HUES48 (cell line): ENCODE measurements at regions not wholly inside any gene's neighbourhood (a gene's known extent, or its start where the extent isn't known, plus 50 kb on each side); places are given as distances from the start of the nearest gene placed in this dataset.

Source experiments
- H3K27ac ChIP-seq: one replicate; pipeline ENCODE4 v1.7.0; 2013; ENCODE audit warnings: low read depth, low read length, inconsistent platforms
- H3K27me3 ChIP-seq: 2 replicates; pipeline ENCODE4 v1.6.1; 2013; ENCODE audit warnings: mild to moderate bottlenecking, low read length; ENCODE audit not compliant: control insufficient read depth, insufficient read depth
- H3K36me3 ChIP-seq: 2 replicates; pipeline ENCODE4 v1.6.1; 2013; ENCODE audit warnings: low read length; ENCODE audit not compliant: control insufficient read depth, insufficient read depth
- H3K4me1 ChIP-seq: 2 replicates; pipeline ENCODE4 v1.6.1; 2013; ENCODE audit warnings: mild to moderate bottlenecking, low read length; ENCODE audit not compliant: control insufficient read depth, insufficient read depth
- H3K4me3 ChIP-seq: 2 replicates; pipeline ENCODE4 v1.5.1; 2013; ENCODE audit warnings: mild to moderate bottlenecking, low read depth, low read length
- H3K9ac ChIP-seq: 2 replicates; pipeline ENCODE4 v1.6.1; 2013; ENCODE audit warnings: mild to moderate bottlenecking, low read depth, low read length, moderate library complexity
- H3K9me3 ChIP-seq: 2 replicates; pipeline ENCODE4 v1.6.1; 2013; ENCODE audit warnings: low read length; ENCODE audit not compliant: control insufficient read depth, insufficient read depth

GRCh38 chr22:44599500-44600140 is 101.6 kb upstream of the RTL6 start:
- Histone ChIP-seq H3K36me3 (no peaks in the 10 kb centered on the region), H3K27ac (no peak overlapping the region), H3K4me1 (peaks cover 7% of the 10 kb centered on the region; the same call in 1 of the 2 replicates), H3K4me3 (no peak overlapping the region), H3K9me3 (no peaks in the 10 kb centered on the region), H3K27me3 (no peaks in the 10 kb centered on the region), H3K9ac (no peak overlapping the region)

DNA sequence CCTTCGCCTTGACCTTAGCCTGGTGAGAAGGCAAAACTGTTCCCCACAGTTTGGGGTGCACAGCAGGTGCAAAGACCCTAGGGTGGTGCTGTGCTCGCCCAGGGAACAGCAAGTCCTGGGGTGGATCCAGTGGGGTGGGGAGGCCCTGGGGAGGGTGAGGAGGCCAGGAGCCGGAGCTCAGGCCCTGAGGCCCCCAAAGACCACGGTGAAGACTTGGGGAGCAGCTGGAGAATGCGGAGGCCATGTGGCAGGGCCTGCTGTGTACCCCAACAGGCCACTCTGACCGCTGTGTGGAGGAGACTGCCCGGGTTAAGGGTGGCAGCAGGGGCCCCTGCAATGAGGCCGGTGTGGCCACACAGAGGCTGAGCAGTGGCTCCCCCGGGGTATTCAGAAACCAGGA is 101.1 kb upstream of the RTL6 start:
- no peaks in the 10 kb centered on the region for H3K27me3 ChIP-seq
- H3K9me3 ChIP-seq = no peaks in the 10 kb centered on the region
- peaks cover 8% of the 10 kb centered on the region; the same call in 1 of the 2 replicates for H3K4me1 ChIP-seq
- no peaks in the 10 kb centered on the region for H3K36me3 ChIP-seq
- H3K4me3 ChIP-seq = no peak overlapping the region
- H3K27ac ChIP-seq = no peak overlapping the region
- no peak overlapping the region for H3K9ac ChIP-seq

GRCh38 chr22:44597616-44598015 is 99.6 kb upstream of the RTL6 start:
- H3K4me1 ChIP-seq = peaks cover 8% of the 10 kb centered on the region; the same call in 1 of the 2 replicates
- no peak overlapping the region for H3K9ac ChIP-seq
- H3K36me3 ChIP-seq = no peaks in the 10 kb centered on the region
- no peak overlapping the region for H3K4me3 ChIP-seq
- no peaks in the 10 kb centered on the region for H3K27me3 ChIP-seq
- H3K9me3 ChIP-seq = no peaks in the 10 kb centered on the region
- no peak overlapping the region for H3K27ac ChIP-seq

DNA sequence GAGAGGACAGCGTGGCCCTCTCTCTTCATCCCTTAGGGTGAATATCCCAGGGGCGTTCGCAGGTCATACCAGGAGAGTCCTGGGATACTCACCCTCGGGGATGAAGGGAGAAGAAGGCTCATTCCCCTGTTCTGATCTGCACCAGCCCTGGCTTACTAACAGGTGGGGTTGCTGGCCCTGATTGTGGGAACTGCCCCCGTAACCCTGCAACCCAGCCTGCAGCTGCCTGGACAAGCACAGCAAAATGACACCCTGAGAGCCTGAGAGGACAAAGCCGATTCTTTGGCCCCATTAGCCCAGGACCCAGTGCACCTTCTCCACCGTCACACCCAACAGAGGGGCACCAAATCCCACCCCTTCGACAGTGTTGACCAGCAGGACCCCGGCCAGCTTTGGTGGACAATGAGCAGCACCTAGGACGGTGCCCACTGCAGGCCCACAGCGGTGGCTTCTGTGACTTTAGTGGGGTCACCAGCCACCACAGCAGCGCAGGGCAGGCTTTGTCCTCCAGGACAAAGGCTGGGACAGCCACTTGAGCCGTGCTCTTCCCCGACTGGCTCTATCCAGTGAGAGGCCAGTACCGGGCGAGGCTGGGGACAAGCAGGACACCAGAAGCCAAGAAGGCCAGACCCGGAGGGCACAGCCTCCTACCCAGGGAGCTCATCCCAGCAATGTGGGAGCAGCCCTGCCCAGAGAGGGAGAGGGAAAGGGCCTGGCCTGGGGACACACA is 98.5 kb upstream of the RTL6 start:
- no peak overlapping the region for H3K9ac ChIP-seq
- peaks cover 8% of the 10 kb centered on the region; the same call in 1 of the 2 replicates for H3K4me1 ChIP-seq
- no peaks in the 10 kb centered on the region for H3K36me3 ChIP-seq
- no peak overlapping the region for H3K4me3 ChIP-seq
- H3K9me3 ChIP-seq = no peaks in the 10 kb centered on the region
- no peaks in the 10 kb centered on the region for H3K27me3 ChIP-seq
- H3K27ac ChIP-seq = no peak overlapping the region

DNA sequence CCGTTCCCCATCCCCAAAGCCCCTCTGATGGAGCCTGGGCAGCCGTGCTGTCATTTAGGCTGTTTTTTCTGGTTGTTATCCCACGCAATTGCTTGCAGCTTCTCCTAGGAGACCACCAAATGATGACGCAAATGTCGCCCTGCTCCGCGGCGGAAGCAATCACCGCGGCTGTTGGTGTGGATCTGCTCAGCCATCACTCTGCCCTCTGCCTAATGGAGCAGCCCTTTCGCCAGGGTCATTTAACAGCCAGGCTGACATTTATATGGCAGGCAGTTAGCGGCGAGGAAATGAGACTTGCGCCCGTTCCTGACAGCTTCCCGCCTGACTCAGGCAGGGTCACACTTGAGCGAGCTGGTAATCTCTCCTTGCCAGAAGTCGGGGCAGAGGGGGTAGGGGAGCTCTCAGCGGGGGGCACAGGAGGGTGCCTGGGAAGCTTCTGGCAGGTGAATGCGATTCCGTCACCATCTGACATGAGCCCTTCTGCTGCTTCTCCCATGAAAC is 97.9 kb upstream of the RTL6 start:
- Histone ChIP-seq H3K27ac (no peak overlapping the region), H3K4me1 (peaks cover 8% of the 10 kb centered on the region; the same call in 1 of the 2 replicates), H3K27me3 (no peaks in the 10 kb centered on the region), H3K36me3 (no peaks in the 10 kb centered on the region), H3K9ac (no peak overlapping the region), H3K4me3 (no peak overlapping the region), H3K9me3 (no peaks in the 10 kb centered on the region)

- no peaks in the 10 kb centered on the region for H3K9me3 ChIP-seq
- peaks cover 8% of the 10 kb centered on the region; the same call in 1 of the 2 replicates for H3K4me1 ChIP-seq
- no peaks in the 10 kb centered on the region for H3K27me3 ChIP-seq
- H3K4me3 ChIP-seq = no peak overlapping the region
- no peaks in the 10 kb centered on the region for H3K36me3 ChIP-seq
- no peak overlapping the region for H3K9ac ChIP-seq
- H3K27ac ChIP-seq = no peak overlapping the region
Measured at GRCh38 chr22:44594951-44595350, 96.9 kb upstream of the RTL6 start.

DNA sequence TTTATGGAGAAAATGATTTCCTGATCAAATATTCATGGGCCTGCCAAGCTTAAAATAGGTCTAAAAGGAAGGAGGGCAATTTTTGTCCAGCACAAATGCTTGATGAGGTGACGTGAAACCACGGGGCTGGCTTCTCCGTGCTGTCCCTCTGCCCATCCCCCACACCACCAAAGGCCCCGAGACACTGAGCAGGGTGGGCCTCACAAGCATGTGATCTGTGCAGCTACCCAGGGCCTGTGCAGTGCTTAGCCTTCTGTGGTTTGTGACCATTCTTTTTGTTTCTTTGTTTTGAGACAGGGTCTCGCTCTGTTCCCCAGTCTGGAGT is 94.8 kb upstream of the RTL6 start:
- no peak overlapping the region for H3K9ac ChIP-seq
- peaks cover 8% of the 10 kb centered on the region; the same call in 1 of the 2 replicates for H3K4me1 ChIP-seq
- H3K27ac ChIP-seq = no peak overlapping the region
- no peak overlapping the region for H3K4me3 ChIP-seq
- H3K36me3 ChIP-seq = no peaks in the 10 kb centered on the region
- no peaks in the 10 kb centered on the region for H3K9me3 ChIP-seq
- H3K27me3 ChIP-seq = no peaks in the 10 kb centered on the region

- Histone ChIP-seq H3K4me1 (peaks cover 8% of the 10 kb centered on the region; the same call in 1 of the 2 replicates), H3K9me3 (no peaks in the 10 kb centered on the region), H3K4me3 (no peak overlapping the region), H3K27me3 (no peaks in the 10 kb centered on the region), H3K27ac (no peak overlapping the region), H3K36me3 (no peaks in the 10 kb centered on the region), H3K9ac (no peak overlapping the region)
Measured at GRCh38 chr22:44592126-44592823, 94.2 kb upstream of the RTL6 start.

DNA sequence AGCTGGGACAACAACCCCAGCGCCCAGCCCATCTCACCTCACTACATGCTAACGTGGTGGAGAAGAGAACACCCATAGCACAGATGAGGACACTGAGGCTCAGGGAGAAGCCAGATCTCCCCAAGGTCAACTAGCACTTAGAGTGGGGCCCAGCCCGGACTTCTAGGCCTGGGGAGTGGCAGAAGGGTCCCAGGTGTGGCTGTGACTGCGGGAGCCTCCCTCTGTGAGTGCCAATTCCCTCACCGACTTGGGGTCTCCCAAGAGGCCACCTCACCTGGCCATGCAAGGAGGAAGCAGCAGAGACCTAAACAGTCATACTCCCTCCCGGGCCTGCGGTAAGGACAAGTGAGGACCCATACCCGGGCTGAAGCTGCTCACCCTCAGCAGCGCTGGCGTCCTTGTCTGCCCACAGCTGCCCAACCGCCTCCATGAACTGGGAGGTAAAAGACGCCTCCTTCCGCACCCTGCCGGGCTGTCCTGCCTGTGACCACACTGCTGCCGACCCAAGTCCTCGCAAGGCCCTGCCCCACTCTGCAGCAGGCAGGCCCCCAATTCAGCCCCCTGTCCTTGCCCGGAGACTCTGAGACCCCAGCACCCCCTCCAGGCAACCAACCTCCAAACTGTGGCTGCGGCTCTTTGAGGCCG is 93.2 kb upstream of the RTL6 start:
- Histone ChIP-seq H3K27ac (no peak overlapping the region), H3K9me3 (no peaks in the 10 kb centered on the region), H3K4me3 (no peak overlapping the region), H3K36me3 (no peaks in the 10 kb centered on the region), H3K9ac (no peak overlapping the region), H3K4me1 (peaks cover 8% of the 10 kb centered on the region; the same call in 1 of the 2 replicates), H3K27me3 (no peaks in the 10 kb centered on the region)

GRCh38 chr22:44590291-44590690 is 92.3 kb upstream of the RTL6 start:
- no peaks in the 10 kb centered on the region for H3K36me3 ChIP-seq
- H3K4me1 ChIP-seq = peaks cover 7% of the 10 kb centered on the region; the same call in 1 of the 2 replicates
- H3K27me3 ChIP-seq = no peaks in the 10 kb centered on the region
- H3K27ac ChIP-seq = no peak overlapping the region
- H3K9ac ChIP-seq = no peak overlapping the region
- no peak overlapping the region for H3K4me3 ChIP-seq
- no peaks in the 10 kb centered on the region for H3K9me3 ChIP-seq
